Liver (tissue), 3 donors: ENCODE measurements at regions not wholly inside any gene's neighbourhood (a gene's known extent, or its start where the extent isn't known, plus 50 kb on each side); places are given as distances from the start of the nearest gene placed in this dataset.

Source experiments
- GABPA ChIP-seq, 2 donors: IDR thresholded peaks in 1 of 2; conservative IDR thresholded peaks in 1 of 2; 2 replicates each; pipeline ENCODE4 v1.6.1; 2016; ENCODE audit warnings: antibody characterized with exemption in 2 of 2, mild to moderate bottlenecking in 1 of 2, moderate library complexity in 1 of 2
- JUND ChIP-seq, 2 donors: IDR thresholded peaks; 2 replicates each; pipeline ENCODE4 v1.6.1; 2016; ENCODE audit warnings: antibody characterized with exemption in 2 of 2
- RAD21 ChIP-seq, 2 donors: IDR thresholded peaks; 2 replicates each; pipeline ENCODE4 v1.6.1; 2016; ENCODE audit warnings: antibody characterized with exemption in 2 of 2, mild to moderate bottlenecking in 2 of 2
- TAF1 ChIP-seq: conservative IDR thresholded peaks from 2 replicates; pipeline ENCODE4 v1.6.1; 2016; ENCODE audit warnings: antibody characterized with exemption, mild to moderate bottlenecking
- YY1 ChIP-seq: IDR thresholded peaks from 2 replicates; pipeline ENCODE4 v1.6.1; 2016; ENCODE audit warnings: antibody characterized with exemption, mild to moderate bottlenecking
- TF ChIP-seq, protein P1 (sequence below): fragments of 150-350 bp; IDR thresholded peaks from 2 replicates; pipeline ENCODE4 v1.5.1; 2017; ENCODE audit warnings: improper control_type of control experiment, low read depth, low read length; ENCODE audit not compliant: missing input control
- TF ChIP-seq, protein P2 (sequence below): IDR thresholded peaks from 2 replicates; pipeline ENCODE4 v1.6.1; 2016; ENCODE audit warnings: antibody characterized with exemption, mild to moderate bottlenecking
- donor health status: healthy.
- donor health status: healthy.

DNA sequence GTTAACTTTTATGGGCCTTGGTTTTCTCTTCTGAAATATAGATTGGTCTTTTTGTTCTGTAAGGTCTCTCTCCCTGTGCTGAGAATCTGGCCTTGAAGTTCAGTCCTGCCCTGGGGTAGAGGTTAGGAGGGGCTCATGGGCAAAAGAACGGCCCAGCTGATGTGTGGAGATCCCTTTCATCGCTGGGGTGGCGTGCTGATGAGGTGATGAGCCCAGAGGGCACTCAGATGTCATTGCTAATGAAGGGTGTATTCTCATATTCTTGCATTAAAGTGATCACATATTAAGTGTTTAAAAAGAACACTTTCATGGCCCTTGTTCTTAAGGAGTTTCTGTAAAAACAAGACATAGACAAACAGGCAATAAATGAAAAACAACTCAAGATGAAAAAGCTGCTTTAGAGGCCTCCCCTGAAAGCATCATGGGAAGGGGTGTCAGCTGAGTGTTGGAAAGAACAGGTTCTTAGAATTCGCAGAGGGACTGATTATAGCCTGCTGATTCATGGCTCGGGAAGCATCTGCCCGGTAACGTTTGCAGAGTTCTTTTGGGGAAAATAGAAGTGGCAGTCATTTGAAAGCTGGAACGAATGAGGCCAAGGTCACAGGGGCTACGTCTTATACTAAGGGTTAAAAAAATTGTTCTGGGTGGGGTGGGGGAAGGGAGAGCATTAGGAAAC is 72.5 kb upstream of the GPR158 start:
- TF ChIP-seq JUND (IDR thresholded peaks at IDR 0.05) (no peak), RAD21 (IDR thresholded peaks at IDR 0.05) (no peak), TAF1 (no peak), GABPA (IDR thresholded peaks at IDR 0.05 in 1 of 2, conservative IDR thresholded peaks at IDR 0.05 in 1 of 2) (no peak), YY1 (no peak)
- TF ChIP-seq, protein P1, sequence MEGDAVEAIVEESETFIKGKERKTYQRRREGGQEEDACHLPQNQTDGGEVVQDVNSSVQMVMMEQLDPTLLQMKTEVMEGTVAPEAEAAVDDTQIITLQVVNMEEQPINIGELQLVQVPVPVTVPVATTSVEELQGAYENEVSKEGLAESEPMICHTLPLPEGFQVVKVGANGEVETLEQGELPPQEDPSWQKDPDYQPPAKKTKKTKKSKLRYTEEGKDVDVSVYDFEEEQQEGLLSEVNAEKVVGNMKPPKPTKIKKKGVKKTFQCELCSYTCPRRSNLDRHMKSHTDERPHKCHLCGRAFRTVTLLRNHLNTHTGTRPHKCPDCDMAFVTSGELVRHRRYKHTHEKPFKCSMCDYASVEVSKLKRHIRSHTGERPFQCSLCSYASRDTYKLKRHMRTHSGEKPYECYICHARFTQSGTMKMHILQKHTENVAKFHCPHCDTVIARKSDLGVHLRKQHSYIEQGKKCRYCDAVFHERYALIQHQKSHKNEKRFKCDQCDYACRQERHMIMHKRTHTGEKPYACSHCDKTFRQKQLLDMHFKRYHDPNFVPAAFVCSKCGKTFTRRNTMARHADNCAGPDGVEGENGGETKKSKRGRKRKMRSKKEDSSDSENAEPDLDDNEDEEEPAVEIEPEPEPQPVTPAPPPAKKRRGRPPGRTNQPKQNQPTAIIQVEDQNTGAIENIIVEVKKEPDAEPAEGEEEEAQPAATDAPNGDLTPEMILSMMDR = no peak
- TF ChIP-seq, protein P2, sequence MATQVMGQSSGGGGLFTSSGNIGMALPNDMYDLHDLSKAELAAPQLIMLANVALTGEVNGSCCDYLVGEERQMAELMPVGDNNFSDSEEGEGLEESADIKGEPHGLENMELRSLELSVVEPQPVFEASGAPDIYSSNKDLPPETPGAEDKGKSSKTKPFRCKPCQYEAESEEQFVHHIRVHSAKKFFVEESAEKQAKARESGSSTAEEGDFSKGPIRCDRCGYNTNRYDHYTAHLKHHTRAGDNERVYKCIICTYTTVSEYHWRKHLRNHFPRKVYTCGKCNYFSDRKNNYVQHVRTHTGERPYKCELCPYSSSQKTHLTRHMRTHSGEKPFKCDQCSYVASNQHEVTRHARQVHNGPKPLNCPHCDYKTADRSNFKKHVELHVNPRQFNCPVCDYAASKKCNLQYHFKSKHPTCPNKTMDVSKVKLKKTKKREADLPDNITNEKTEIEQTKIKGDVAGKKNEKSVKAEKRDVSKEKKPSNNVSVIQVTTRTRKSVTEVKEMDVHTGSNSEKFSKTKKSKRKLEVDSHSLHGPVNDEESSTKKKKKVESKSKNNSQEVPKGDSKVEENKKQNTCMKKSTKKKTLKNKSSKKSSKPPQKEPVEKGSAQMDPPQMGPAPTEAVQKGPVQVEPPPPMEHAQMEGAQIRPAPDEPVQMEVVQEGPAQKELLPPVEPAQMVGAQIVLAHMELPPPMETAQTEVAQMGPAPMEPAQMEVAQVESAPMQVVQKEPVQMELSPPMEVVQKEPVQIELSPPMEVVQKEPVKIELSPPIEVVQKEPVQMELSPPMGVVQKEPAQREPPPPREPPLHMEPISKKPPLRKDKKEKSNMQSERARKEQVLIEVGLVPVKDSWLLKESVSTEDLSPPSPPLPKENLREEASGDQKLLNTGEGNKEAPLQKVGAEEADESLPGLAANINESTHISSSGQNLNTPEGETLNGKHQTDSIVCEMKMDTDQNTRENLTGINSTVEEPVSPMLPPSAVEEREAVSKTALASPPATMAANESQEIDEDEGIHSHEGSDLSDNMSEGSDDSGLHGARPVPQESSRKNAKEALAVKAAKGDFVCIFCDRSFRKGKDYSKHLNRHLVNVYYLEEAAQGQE = no peak
